PC-3 (cell line): ENCODE measurements at regions not wholly inside any gene's neighbourhood (a gene's known extent, or its start where the extent isn't known, plus 50 kb on each side); places are given as distances from the start of the nearest gene placed in this dataset.

Experiments
- ATAC-seq: fragments of 200-7000 bp; cut with Tn5 transposase; 2 replicates; pipeline ENCODE4 v1.9.1; 2020; ENCODE audit warnings: mild to moderate bottlenecking, moderate library complexity
- BruUV-seq: library from RNA; stranded (reverse); fragments of 400-500 nt; replicated peaks from 2 replicates; lab custom pipeline; 2021; lab: Mats Ljungman, UMichigan
- CTCF ChIA-PET: fragments of 300-600 bp; sonication (Branson Sonifier 250); formaldehyde crosslinking; loops from one replicate; lab custom pipeline; 2022; ENCODE audit warnings: antibody characterized with exemption; lab: Charles Lee
- POLR2A ChIA-PET: fragments of 300-600 bp; sonication (Branson Sonifier 250); formaldehyde crosslinking; loops from one replicate; lab custom pipeline; 2022; ENCODE audit warnings: antibody characterized with exemption; ENCODE audit not compliant: unreplicated experiment; lab: Charles Lee
- DNase-seq: peaks from one replicate; pipeline ENCODE4 v3.0.0-alpha.2; 2015
- H2AFZ ChIP-seq: fragments of 300-600 bp; sonication (generic); 2 replicates; pipeline ENCODE4 v1.6.0; 2016; ENCODE audit warnings: antibody characterized with exemption, low read length
- H3F3A ChIP-seq: fragments of 300-600 bp; sonication (generic); one replicate; pipeline ENCODE4 v1.6.0; 2017; ENCODE audit warnings: antibody characterized with exemption, low read length, control low read depth, mild to moderate bottlenecking; ENCODE audit not compliant: unreplicated experiment
- H3K27ac ChIP-seq: fragments of 300-600 bp; sonication (generic); 2 replicates; pipeline ENCODE4 v1.5.1; 2016; ENCODE audit warnings: mild to moderate bottlenecking, low read length
- H3K27me3 ChIP-seq: fragments of 300-600 bp; sonication (generic); 2 replicates; pipeline ENCODE4 v1.6.1; 2016; ENCODE audit warnings: low read length, mixed read lengths
- H3K36me3 ChIP-seq: fragments of 300-600 bp; sonication (generic); 2 replicates; pipeline ENCODE4 v1.6.1; 2016; ENCODE audit warnings: low read depth, mixed run types, low read length, mixed read lengths
- H3K4me1 ChIP-seq: fragments of 300-600 bp; sonication (generic); 2 replicates; pipeline ENCODE4 v1.5.1; 2016; ENCODE audit warnings: low read length; ENCODE audit not compliant: insufficient read depth
- H3K4me2 ChIP-seq: fragments of 300-600 bp; sonication (generic); 2 replicates; pipeline ENCODE4 v1.6.0; 2016; ENCODE audit warnings: low read length
- H3K4me3 ChIP-seq: fragments of 300-600 bp; sonication (generic); 2 replicates; pipeline ENCODE4 v1.5.1; 2016; ENCODE audit warnings: mild to moderate bottlenecking, low read length, mixed read lengths
- H3K79me2 ChIP-seq: fragments of 300-600 bp; sonication (generic); 2 replicates; pipeline ENCODE4 v1.6.1; 2017; ENCODE audit warnings: low read length, mixed read lengths
- H3K9ac ChIP-seq: fragments of 300-600 bp; sonication (generic); 2 replicates; pipeline ENCODE4 v1.6.0; 2016; ENCODE audit warnings: mild to moderate bottlenecking, low read length
- H3K9me2 ChIP-seq: fragments of 300-600 bp; sonication (generic); replicated peaks from 2 replicates; pipeline ENCODE4 v1.6.1; 2016; ENCODE audit warnings: mixed run types, low read length, mixed read lengths
- H3K9me3 ChIP-seq: fragments of 300-600 bp; sonication (generic); 2 replicates; pipeline ENCODE4 v1.6.1; 2016; ENCODE audit warnings: low read length, mixed read lengths
- H4K20me1 ChIP-seq: fragments of 300-600 bp; sonication (generic); 2 replicates; pipeline ENCODE4 v1.6.1; 2016; ENCODE audit warnings: low read length, mixed read lengths
- EZH2 ChIP-seq: fragments of 300-600 bp; sonication (generic); IDR thresholded peaks from one replicate; pipeline ENCODE4 v1.6.1; 2017; ENCODE audit warnings: antibody characterized with exemption, mild to moderate bottlenecking, low read length; ENCODE audit not compliant: unreplicated experiment
- EZH2phosphoT487 ChIP-seq: fragments of 300-600 bp; sonication (generic); IDR thresholded peaks from 2 replicates; pipeline ENCODE4 v1.6.1; 2018; ENCODE audit warnings: mild to moderate bottlenecking, antibody characterized with exemption, low read length, borderline replicate concordance
- intact Hi-C: fragments of 100-400 bp; cut with micrococcal nuclease; formaldehyde crosslinking; loops from 2 replicates; pipeline ENCODE4 v1.9.0; 2023
- TF ChIP-seq, protein P1 (sequence below): fragments of 300-600 bp; sonication (generic); conservative IDR thresholded peaks from 2 replicates; pipeline ENCODE4 v1.5.1; 2017; ENCODE audit warnings: antibody characterized with exemption, low read depth, mild to moderate bottlenecking, low read length

DNA sequence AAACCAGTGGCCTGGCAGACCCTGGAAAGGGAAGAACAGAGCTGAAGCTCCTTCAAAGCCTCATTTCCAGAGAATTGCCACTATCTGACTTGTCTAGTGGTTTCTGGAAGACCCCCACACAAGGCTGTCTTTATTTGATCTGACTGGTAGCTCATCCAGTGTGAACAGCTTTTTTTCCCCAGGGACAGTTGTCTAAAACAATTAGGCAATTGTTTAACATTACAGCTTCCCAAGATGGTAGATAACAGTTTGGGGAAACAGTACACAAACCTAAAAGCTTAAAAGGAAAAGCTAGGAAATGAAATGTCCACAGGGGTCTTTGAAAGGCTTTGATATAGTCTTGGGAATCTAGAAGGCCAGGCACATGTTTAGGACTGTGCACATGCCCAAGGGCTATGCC is 203.4 kb upstream of the CTBP2 start:
- TF ChIP-seq, protein P1, sequence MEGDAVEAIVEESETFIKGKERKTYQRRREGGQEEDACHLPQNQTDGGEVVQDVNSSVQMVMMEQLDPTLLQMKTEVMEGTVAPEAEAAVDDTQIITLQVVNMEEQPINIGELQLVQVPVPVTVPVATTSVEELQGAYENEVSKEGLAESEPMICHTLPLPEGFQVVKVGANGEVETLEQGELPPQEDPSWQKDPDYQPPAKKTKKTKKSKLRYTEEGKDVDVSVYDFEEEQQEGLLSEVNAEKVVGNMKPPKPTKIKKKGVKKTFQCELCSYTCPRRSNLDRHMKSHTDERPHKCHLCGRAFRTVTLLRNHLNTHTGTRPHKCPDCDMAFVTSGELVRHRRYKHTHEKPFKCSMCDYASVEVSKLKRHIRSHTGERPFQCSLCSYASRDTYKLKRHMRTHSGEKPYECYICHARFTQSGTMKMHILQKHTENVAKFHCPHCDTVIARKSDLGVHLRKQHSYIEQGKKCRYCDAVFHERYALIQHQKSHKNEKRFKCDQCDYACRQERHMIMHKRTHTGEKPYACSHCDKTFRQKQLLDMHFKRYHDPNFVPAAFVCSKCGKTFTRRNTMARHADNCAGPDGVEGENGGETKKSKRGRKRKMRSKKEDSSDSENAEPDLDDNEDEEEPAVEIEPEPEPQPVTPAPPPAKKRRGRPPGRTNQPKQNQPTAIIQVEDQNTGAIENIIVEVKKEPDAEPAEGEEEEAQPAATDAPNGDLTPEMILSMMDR, result no peak
- TF ChIP-seq EZH2phosphoT487 (no peak), EZH2 (no peak)
- Histone ChIP-seq H3K4me1 (no peaks in the 10 kb centered on the region), H3K9me2 (no peaks in the 10 kb centered on the region), H3F3A (no peaks in the 10 kb centered on the region), H3K79me2 (no peaks in the 10 kb centered on the region), H3K4me2 (no peak overlapping the region), H3K4me3 (no peak overlapping the region), H2AFZ (no peak overlapping the region), H3K36me3 (no peaks in the 10 kb centered on the region), H3K27ac (no peak overlapping the region), H3K9me3 (no peaks in the 10 kb centered on the region), H3K9ac (no peak overlapping the region), H4K20me1 (no peaks in the 10 kb centered on the region), H3K27me3 (peaks cover 9% of the 10 kb centered on the region; the same call in 1 of the 2 replicates)
- ChIA-PET POLR2A (no interaction called here), CTCF (interaction anchor here (0.6 kb wide), 1 partner anchor 28 kb away, joined by 3 read pairs; no protein-coding TSS in a partner anchor)
- intact Hi-C loops, result no loop called here
- BruUV-seq, result no TSS peak
- DNase-seq (no peak), ATAC-seq (no peak)

GRCh38 chr10:125362950-125363349 is 202.6 kb upstream of the CTBP2 start:
- POLR2A ChIA-PET, result no interaction called here
- H2AFZ ChIP-seq, result no peak overlapping the region
- no peak for DNase-seq
- no peaks in the 10 kb centered on the region for H3K79me2 ChIP-seq
- no peak overlapping the region for H3K27ac ChIP-seq
- H3K9me2 ChIP-seq, result no peaks in the 10 kb centered on the region
- H3K36me3 ChIP-seq, result no peaks in the 10 kb centered on the region
- CTCF ChIA-PET, result no interaction called here
- no peak overlapping the region for H3K4me2 ChIP-seq
- no peaks in the 10 kb centered on the region for H4K20me1 ChIP-seq
- H3F3A ChIP-seq, result no peaks in the 10 kb centered on the region
- H3K9ac ChIP-seq, result no peak overlapping the region
- BruUV-seq, result no TSS peak
- intact Hi-C loops, result no loop called here
- no peaks in the 10 kb centered on the region for H3K9me3 ChIP-seq
- H3K4me1 ChIP-seq, result no peaks in the 10 kb centered on the region
- H3K4me3 ChIP-seq, result no peak overlapping the region
- TF ChIP-seq EZH2 (no peak), EZH2phosphoT487 (no peak)
- TF ChIP-seq, protein P1, result no peak
- 0 out of 2 replicates have a peak, but pooled peaks cover 5% of the 10 kb centered on the region for H3K27me3 ChIP-seq
- ATAC-seq, result no peak

DNA sequence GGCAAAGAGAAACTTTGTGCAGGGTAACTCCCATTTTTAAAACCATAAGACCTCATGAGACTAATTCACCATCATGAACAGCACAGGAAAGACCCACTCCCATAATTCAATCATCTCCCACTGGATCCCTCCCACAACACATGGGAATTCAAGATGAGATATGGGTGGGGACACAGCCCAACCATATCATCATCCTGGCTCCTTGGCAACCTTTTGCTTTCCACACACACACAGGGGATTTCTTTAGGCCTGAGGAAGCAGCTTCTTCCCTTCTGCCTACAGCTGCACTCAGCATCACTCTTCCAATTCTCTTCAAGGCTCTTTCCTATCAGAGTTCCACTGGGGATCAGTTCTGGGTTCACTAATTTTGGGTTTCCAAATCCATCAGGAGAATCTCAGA is 199.0 kb upstream of the CTBP2 start:
- no peaks in the 10 kb centered on the region for H3K9me3 ChIP-seq
- H4K20me1 ChIP-seq, result no peaks in the 10 kb centered on the region
- H3K27ac ChIP-seq, result no peak overlapping the region
- ChIA-PET POLR2A (no interaction called here), CTCF (no interaction called here)
- H3K27me3 ChIP-seq, result no peaks in the 10 kb centered on the region
- no peak overlapping the region for H3K4me2 ChIP-seq
- no peak overlapping the region for H3K9ac ChIP-seq
- no peak overlapping the region for H2AFZ ChIP-seq
- H3K9me2 ChIP-seq, result no peaks in the 10 kb centered on the region
- H3K4me3 ChIP-seq, result no peak overlapping the region
- no peaks in the 10 kb centered on the region for H3K79me2 ChIP-seq
- DNase-seq (no peak), ATAC-seq (no peak)
- H3F3A ChIP-seq, result no peaks in the 10 kb centered on the region
- no TSS peak for BruUV-seq
- no peaks in the 10 kb centered on the region for H3K4me1 ChIP-seq
- intact Hi-C loops, result no loop called here
- H3K36me3 ChIP-seq, result no peaks in the 10 kb centered on the region
- no peak for TF ChIP-seq EZH2
- TF ChIP-seq, protein P1, result no peak
- TF ChIP-seq EZH2phosphoT487, result no peak
